Dermis microvascular lymphatic vessel endothelial cell (primary cell): ENCODE measurements at regions not wholly inside any gene's neighbourhood (a gene's known extent, or its start where the extent isn't known, plus 50 kb on each side); places are given as distances from the start of the nearest gene placed in this dataset.

Source experiments
- DNase-seq, 2 donors: peaks; one replicate each; pipeline versions ENCODE4 v3.0.0 to v3.0.0-alpha.2; 2010; ENCODE audit warnings: low read depth in 2 of 2

GRCh38 chr14:96931751-96932150 is 134.6 kb downstream of the VRK1 start:
- DNase-seq, result no peak

GRCh38 chr14:96934638-96935330 is 137.6 kb downstream of the VRK1 start:
- DNase-seq, result no peak

- DNase-seq, result no peak
Measured at GRCh38 chr14:96938946-96939345, 141.8 kb downstream of the VRK1 start.

DNA sequence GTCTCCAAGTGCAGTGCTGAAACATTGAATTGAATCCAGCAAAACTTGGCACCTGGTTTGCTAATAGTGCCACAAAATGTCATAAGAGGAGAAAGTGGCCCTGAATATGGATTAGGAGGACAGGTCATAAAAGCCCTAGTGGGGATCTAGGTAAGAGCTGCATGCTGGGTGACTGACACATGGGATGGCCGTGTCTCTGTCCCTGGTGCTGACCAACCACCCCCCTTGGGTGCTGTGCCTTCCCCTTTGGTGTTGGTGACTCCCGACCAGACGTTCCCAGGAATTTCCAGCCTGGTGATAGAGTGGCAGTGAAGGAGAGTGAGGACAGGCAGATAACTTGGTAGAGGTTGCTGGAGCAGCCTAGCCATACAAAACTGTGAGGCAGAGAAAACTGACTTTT is 142.8 kb downstream of the VRK1 start:
- no peak for DNase-seq

DNA sequence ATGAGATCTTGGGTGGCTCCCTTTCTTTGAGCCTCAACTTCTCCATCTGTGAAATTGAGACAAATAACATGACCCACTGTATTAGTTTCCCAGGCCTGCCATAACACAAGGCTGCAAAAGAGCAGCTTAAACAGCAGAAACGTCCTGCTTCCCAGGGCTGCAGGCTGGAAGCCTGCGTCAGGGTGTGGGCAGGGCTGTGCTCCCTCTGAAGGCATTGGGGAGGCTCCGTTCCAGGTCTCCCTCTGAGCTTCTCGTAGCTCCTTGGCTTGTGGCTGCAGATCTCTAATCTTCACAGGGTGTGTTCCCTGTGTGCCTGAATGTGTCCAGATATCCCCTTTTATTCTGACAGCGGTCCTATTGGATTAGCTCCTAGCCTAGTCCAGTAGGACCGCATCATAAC is 147.1 kb downstream of the VRK1 start:
- DNase-seq, result no peak

DNA sequence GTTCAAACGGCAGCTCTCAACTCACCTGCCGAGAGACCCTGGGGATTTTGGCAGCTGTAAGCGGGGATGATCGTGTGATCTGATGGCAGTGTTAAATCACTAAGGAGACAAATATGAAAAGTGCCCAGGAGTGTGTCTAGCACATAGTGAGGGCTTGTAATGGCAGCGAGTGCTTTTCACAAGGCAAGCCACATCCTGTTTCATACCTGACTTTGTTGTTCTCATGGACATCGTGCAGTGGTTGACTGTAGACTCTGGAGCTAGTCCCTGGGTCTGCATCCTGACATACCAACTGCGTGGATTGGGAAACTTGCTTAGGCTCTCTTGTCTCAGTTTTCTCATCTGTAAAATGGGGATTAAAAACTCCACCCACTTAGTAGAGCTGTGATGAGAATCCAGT is 148.5 kb downstream of the VRK1 start:
- DNase-seq, result no peak

DNA sequence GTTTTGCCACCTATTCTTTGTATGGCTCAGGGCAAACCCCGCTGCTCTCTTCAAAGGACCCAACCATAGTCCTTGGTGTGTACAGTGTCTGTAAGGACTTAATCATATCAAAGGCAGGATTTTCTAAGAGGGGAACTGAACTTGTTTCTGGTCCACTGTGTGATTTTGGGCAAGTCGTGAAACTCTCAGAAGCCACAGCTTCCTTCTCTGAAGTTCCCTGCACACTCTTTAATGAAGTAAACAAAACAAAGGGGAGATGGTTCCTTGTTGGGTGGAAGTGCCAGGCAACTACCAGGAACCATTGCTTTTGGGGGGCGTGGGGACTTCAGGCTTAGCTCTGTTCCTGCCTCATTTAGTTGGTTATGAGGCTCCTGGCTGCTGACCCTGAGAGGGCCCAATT is 152.4 kb downstream of the VRK1 start:
- no peak for DNase-seq

- no peak for DNase-seq
Measured at GRCh38 chr14:96951511-96951910, 154.3 kb downstream of the VRK1 start.

- DNase-seq, result no peak
Measured at GRCh38 chr14:96953087-96953874, 156.1 kb downstream of the VRK1 start.

DNA sequence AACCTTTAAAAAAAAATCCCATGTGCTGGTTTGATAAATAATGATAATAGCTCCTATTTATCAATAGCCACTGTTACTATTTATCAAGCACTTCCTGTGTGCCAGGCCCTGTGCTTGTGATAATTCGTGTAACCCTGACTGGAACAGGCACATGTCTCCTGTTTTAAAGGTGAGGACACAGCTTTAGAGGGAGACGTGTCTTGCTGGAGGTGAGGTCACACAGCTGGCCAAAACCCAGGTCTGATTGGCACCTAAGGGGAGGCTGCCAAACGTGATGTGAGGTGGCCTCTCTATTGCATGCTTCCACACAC is 156.6 kb downstream of the VRK1 start:
- DNase-seq, result no peak

- DNase-seq, result no peak
Measured at GRCh38 chr14:96956464-96957239, 159.5 kb downstream of the VRK1 start.

GRCh38 chr14:96958057-96958456 is 160.9 kb downstream of the VRK1 start:
- no peak for DNase-seq

DNA sequence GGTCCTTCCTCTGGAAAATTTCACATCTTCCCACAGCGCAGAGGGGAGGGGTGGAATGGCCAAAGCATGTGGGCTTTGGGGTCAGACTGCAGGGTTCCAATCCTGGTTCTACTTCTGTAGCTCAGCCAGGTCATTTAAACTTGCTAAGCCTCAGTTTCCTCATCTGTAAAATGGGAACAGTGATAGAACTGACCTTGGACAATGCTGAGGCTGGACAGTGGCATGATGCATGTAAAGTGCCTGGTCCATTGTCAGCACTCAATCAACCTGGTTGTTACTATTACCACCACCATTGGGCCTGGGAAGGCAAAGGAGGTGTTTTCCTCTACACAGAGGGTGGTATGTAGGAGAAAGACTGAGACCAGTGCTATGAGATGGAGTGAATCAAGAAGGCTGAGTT is 162.8 kb downstream of the VRK1 start:
- no peak for DNase-seq

DNA sequence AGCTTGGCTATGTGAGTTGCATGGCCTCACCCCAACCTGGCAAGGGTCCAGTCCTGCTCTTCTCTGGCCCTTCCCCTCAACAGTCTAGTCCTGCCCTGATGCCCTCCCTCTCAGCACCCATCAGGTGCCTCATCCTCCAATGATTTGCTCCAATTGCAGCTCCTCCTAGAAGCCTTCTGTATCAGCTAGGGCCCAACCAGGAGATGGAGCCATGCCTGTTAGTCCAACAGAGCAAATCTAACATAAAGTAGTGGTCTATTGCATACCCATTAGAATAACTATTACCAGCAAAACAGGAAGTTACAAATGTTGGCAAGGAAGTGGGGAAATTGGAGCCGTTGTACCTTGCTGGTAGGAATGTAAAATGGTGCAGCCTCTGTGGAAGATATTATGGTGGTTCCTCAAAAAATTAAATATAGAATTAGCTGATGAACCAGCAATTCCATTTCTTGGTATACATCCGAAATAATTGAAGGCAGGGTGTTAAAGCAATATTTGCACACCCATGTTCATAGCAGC is 163.5 kb downstream of the VRK1 start:
- DNase-seq, result no peak

GRCh38 chr14:96961895-96962294 is 164.7 kb downstream of the VRK1 start:
- no peak for DNase-seq

- no peak for DNase-seq
Measured at GRCh38 chr14:96962337-96962736, 165.2 kb downstream of the VRK1 start.

DNA sequence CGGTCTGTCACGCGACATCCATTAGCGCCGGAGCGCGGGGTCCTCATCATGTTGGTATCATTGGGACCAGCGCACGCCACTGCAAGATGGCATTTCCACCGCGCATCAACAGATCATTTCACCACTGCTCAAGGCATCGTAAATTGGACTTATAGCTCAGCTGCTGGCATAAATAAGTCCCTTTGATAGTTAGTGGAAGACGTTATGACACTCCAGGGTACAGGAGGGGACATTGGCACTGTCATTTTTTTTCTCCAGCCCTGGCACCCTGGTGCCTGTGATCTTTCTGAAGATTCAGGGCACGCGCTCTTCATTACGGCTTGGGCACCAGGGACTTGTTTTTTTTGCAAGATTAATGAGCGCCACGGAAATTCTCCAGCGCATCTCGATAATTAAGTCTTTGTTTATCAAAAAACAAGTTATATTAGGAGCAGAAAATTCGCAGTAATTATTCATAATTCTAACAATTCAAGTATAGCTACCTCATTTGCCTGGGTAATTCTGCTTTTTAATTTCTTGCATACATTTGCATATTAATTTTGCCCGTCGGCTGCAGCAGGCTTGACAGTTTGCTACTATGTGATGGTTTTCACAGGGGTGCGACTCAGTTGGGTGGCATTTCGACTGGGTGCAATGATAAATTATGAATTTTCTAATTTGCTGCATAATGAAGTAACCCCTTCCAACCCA is 167.7 kb downstream of the VRK1 start:
- DNase-seq, result no peak

DNA sequence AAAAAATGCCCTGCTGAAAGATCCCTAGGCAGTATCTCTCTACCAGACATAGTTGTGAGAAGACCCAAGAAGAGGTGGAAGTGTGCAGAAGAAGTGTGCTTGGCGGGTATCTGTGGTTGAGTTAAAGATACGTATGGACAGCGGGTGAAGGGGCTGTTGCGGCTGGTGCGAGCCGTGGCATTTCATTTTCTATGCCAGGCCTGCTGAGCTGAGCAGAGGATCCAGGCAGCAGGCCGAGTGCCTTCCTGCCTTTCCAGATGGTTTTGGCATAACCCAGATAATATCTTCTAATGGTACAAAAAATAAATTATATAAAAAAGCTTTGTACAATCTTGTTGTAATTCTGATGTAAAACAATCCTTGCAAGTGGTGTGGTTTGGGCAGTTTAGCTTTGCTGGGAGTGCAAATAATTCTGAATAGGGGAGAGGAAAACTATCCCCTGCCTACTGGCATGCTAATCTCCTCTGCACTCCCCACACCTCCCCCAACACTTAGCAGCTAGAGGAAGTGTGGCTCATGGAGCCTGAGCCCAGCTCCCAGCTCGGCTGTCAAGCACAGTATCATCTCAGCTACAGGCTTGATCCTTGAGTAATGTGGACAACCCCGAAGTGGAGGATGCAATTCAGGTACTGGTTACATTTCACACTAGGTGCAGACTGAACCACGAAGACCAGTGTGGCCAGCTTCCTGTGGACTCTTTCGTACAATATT is 168.9 kb downstream of the VRK1 start:
- no peak for DNase-seq

GRCh38 chr14:96975116-96975515 is 177.9 kb downstream of the VRK1 start:
- DNase-seq, result no peak

DNA sequence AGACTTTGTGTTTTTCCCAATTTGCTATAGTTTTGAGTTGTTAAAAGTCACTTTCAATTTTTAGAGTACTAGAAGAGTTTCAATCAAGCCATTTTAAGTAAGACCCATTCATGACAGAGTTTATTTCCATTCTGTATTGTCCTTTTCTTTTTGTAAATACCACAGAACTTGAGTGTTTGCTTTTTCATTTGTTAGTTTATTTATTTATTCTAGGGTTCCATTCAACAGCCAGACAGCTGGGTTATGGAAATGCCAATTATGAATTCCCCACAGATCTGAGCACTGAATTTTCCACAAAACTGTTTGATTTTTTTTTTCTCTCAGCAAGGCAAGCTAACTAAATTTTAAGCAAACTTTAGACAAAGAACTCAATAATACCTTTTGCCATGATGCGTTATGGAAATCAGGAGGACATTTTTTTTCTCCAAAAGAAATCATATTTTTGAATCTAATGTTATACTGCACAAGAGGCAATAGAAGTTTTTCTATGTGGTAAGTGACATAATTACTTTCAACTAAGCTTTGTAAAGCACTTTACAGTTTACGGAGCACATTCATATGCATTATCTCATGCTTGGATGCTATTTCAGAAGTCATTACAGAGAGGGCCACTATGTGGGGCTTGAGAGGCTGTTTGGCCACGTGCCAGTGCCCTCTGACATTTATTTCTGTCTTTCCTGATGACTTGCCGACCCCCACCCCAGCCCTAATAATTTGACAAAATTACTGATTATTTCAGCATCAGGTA is 181.5 kb downstream of the VRK1 start:
- no peak for DNase-seq
